ENCODE measurements at regions not wholly inside any gene's neighbourhood (a gene's known extent, or its start where the extent isn't known, plus 50 kb on each side); places are given as distances from the start of the nearest gene placed in this dataset.

DNA sequence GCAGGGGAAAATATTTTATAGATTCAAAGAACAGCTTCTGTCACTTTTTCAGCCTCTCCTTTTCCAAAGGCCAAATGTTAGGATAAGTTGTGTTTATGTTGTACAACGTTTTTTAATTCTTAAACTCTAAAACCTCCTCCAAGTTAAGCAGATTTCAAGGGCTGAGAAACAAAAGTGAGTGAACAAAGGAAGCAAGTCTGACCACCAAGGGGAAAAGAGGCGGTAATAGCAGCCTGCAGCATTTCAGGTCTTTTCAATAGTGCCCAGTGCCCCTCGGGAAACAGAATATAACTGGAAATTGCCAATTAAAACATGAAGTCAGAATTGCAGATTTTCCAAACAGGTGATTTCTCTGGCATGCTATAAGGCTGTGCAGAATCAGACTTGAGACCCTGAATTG is 510.0 kb upstream of the HTR2C start:
- H3K27ac ChIP-seq (ENCODE audit: low read depth, low read length), result no peak overlapping the region
- no peaks in the 10 kb centered on the region for H3F3A ChIP-seq (ENCODE audit: insufficient read depth)
- H3K4me3 ChIP-seq (ENCODE audit: insufficient read depth, low read length, poor library complexity, severe bottlenecking), result no peak overlapping the region
- no peaks in the 10 kb centered on the region for H3K79me2 ChIP-seq (ENCODE audit: insufficient read depth, low read length)
- TF ChIP-seq, protein P1, sequence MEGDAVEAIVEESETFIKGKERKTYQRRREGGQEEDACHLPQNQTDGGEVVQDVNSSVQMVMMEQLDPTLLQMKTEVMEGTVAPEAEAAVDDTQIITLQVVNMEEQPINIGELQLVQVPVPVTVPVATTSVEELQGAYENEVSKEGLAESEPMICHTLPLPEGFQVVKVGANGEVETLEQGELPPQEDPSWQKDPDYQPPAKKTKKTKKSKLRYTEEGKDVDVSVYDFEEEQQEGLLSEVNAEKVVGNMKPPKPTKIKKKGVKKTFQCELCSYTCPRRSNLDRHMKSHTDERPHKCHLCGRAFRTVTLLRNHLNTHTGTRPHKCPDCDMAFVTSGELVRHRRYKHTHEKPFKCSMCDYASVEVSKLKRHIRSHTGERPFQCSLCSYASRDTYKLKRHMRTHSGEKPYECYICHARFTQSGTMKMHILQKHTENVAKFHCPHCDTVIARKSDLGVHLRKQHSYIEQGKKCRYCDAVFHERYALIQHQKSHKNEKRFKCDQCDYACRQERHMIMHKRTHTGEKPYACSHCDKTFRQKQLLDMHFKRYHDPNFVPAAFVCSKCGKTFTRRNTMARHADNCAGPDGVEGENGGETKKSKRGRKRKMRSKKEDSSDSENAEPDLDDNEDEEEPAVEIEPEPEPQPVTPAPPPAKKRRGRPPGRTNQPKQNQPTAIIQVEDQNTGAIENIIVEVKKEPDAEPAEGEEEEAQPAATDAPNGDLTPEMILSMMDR (IDR thresholded peaks at IDR 0.05; ENCODE audit: insufficient read depth, low read length, poor library complexity, severe bottlenecking), result no peak
- no peak for TF ChIP-seq EZH2phosphoT487 (conservative IDR thresholded peaks at IDR 0.05; ENCODE audit: low read length)
- H3K9me2 ChIP-seq (replicated peaks; ENCODE audit: insufficient read depth, low read length), result no peaks in the 10 kb centered on the region
- no peaks in the 10 kb centered on the region for H3K9me3 ChIP-seq (ENCODE audit: insufficient read depth, low read length)
- no peak overlapping the region for H3K9ac ChIP-seq (ENCODE audit: low read length)
- H4K20me1 ChIP-seq (ENCODE audit: low read depth, low read length), result no peaks in the 10 kb centered on the region
- H3K36me3 ChIP-seq (ENCODE audit: low read length), result no peaks in the 10 kb centered on the region
- no peaks in the 10 kb centered on the region for H3K27me3 ChIP-seq (ENCODE audit: low read length)
- H3K4me2 ChIP-seq (ENCODE audit: low read depth, low read length, poor library complexity, severe bottlenecking), result no peak overlapping the region
- H2AFZ ChIP-seq (ENCODE audit: low read depth, low read length, severe bottlenecking), result no peak overlapping the region

DNA sequence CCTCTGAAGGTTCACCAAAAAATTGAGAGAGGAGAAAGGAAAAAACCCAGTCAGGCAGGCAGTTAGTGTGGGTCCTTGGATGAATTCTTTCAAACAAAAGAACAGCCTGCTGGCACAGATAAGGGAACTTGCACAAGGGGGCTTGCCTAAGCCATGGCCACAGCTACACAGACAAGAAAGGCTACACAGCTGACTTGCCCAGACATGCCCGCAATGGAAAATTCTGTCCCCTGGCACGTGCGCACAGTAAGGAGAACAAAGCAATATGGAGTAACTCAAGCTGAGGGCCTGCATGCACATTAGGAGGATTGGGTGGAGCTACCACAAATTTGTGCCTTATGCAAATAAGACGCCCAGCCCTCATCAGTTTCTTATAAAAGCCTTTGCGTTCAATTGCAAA is 512.5 kb upstream of the HTR2C start:
- Histone ChIP-seq H3K79me2 (ENCODE audit: insufficient read depth, low read length) (no peaks in the 10 kb centered on the region), H3K9ac (ENCODE audit: low read length) (no peak overlapping the region), H3K36me3 (ENCODE audit: low read length) (no peaks in the 10 kb centered on the region), H3K27ac (ENCODE audit: low read depth, low read length) (no peak overlapping the region), H3K27me3 (ENCODE audit: low read length) (no peaks in the 10 kb centered on the region), H3F3A (ENCODE audit: insufficient read depth) (no peaks in the 10 kb centered on the region), H3K9me3 (ENCODE audit: insufficient read depth, low read length) (no peaks in the 10 kb centered on the region), H4K20me1 (ENCODE audit: low read depth, low read length) (no peaks in the 10 kb centered on the region), H3K4me3 (ENCODE audit: insufficient read depth, low read length, poor library complexity, severe bottlenecking) (no peak overlapping the region), H2AFZ (ENCODE audit: low read depth, low read length, severe bottlenecking) (no peak overlapping the region), H3K4me2 (ENCODE audit: low read depth, low read length, poor library complexity, severe bottlenecking) (no peak overlapping the region), H3K9me2 (replicated peaks; ENCODE audit: insufficient read depth, low read length) (no peaks in the 10 kb centered on the region)
- TF ChIP-seq, protein P1 (IDR thresholded peaks at IDR 0.05; ENCODE audit: insufficient read depth, low read length, poor library complexity, severe bottlenecking), result no peak
- no peak for TF ChIP-seq EZH2phosphoT487 (conservative IDR thresholded peaks at IDR 0.05; ENCODE audit: low read length)

DNA sequence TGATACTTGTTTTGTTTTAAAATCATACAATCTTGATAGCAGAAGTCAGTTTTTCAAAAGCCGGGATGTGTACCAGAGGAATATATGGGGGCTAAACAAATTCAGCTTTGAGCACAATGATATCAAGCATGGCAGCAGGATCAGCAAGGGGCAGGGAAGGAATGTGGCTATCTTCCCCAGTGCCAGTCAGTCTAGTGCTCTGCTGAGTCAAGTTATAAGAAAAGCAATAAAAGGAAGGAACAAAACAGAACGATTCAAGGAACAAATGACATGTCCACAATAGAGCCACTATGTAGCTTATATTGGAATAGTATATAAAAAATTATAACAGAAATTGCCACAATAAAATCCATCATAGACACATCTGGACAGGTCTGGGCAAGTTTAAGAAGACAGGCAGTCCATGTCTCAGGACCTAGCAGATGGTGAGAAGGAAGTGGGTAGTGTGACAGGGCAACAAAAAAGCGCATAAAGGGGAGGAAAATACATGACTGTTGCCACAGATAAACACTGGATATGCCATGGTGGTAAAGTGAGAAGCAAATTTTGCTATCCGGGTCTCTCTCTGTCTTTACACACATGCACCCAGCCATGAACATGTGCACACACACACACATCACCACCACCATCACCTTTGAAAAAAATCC is 518.2 kb upstream of the HTR2C start:
- Histone ChIP-seq H3K79me2 (ENCODE audit: insufficient read depth, low read length) (no peaks in the 10 kb centered on the region), H3K36me3 (ENCODE audit: low read length) (no peaks in the 10 kb centered on the region), H3K9me2 (replicated peaks; ENCODE audit: insufficient read depth, low read length) (no peaks in the 10 kb centered on the region), H3K27ac (ENCODE audit: low read depth, low read length) (no peak overlapping the region), H3K4me3 (ENCODE audit: insufficient read depth, low read length, poor library complexity, severe bottlenecking) (no peak overlapping the region), H3K9me3 (ENCODE audit: insufficient read depth, low read length) (no peaks in the 10 kb centered on the region), H2AFZ (ENCODE audit: low read depth, low read length, severe bottlenecking) (no peak overlapping the region), H3F3A (ENCODE audit: insufficient read depth) (no peaks in the 10 kb centered on the region), H4K20me1 (ENCODE audit: low read depth, low read length) (no peaks in the 10 kb centered on the region), H3K9ac (ENCODE audit: low read length) (no peak overlapping the region), H3K27me3 (ENCODE audit: low read length) (no peaks in the 10 kb centered on the region), H3K4me2 (ENCODE audit: low read depth, low read length, poor library complexity, severe bottlenecking) (no peak overlapping the region)
- TF ChIP-seq EZH2phosphoT487 (conservative IDR thresholded peaks at IDR 0.05; ENCODE audit: low read length), result no peak
- TF ChIP-seq, protein P1 (IDR thresholded peaks at IDR 0.05; ENCODE audit: insufficient read depth, low read length, poor library complexity, severe bottlenecking), result no peak
